A549 (cell line): ENCODE measurements at regions not wholly inside any gene's neighbourhood (a gene's known extent, or its start where the extent isn't known, plus 50 kb on each side); places are given as distances from the start of the nearest gene placed in this dataset.

Source experiments
- ATAC-seq, 2 experiments: fragments of 200-7000 bp in 1 of 2; fragments of >200 bp in 1 of 2; cut with Nextera tagmentation in 1 of 2; cut with Tn5 transposase in 1 of 2; 3 replicates each; pipeline versions ENCODE4 v1.8.0 to v1.9.1; 2018 to 2020; ENCODE audit warnings: mild to moderate bottlenecking in 1 of 2, moderate library complexity in 1 of 2
- CTCF ChIA-PET: fragments of 300-600 bp; sonication (Branson Sonifier 250); formaldehyde crosslinking; extraction: SDS; loops from one replicate; lab custom pipeline; 2021; ENCODE audit warnings: antibody characterized with exemption, inconsistent platforms; lab: Yijun Ruan, JAX
- POLR2A ChIA-PET: fragments of 350-600 bp; formaldehyde crosslinking; extraction: SDS; loops from one replicate; lab custom pipeline; 2021; ENCODE audit warnings: antibody characterized with exemption, inconsistent platforms; lab: Yijun Ruan, JAX
- DNase-seq, 2 experiments: peaks; one replicate each; pipeline versions ENCODE4 v3.0.0 to v3.0.0-alpha.2; 2011 to 2016; ENCODE audit warnings: low read depth in 1 of 2, low spot score in 1 of 2
- FAIRE-seq: peaks from 2 replicates; lab custom pipeline; 2011; peaks lifted over from hg19 to GRCh38; lab: Jason Lieb, UNC
- H3K27ac ChIP-seq, 2 experiments: fragments of >200 bp; sonication (Bioruptor Twin); formaldehyde crosslinking; 3 replicates each; pipeline ENCODE4 v1.5.1; 2016 to 2017
- H3K4me1 ChIP-seq: fragments of >200 bp; sonication (Bioruptor Twin); formaldehyde crosslinking; 3 replicates; pipeline ENCODE4 v1.6.1; 2016
- H3K4me2 ChIP-seq: fragments of >200 bp; sonication (Bioruptor Twin); formaldehyde crosslinking; 3 replicates; pipeline ENCODE4 v1.6.1; 2016
- H3K4me3 ChIP-seq: fragments of >200 bp; sonication (Bioruptor Twin); formaldehyde crosslinking; 3 replicates; pipeline ENCODE4 v1.5.1; 2016
- H3K9me3 ChIP-seq: fragments of >200 bp; sonication (Bioruptor Twin); formaldehyde crosslinking; 3 replicates; pipeline ENCODE4 v1.6.1; 2016
- CBX8 ChIP-seq: fragments of 200-600 bp; sonication (generic); IDR thresholded peaks from 2 replicates; pipeline ENCODE4 v1.6.1; 2016
- CHD4 ChIP-seq: fragments of 200-600 bp; sonication (generic); IDR thresholded peaks from 2 replicates; pipeline ENCODE4 v1.6.1; 2016; ENCODE audit warnings: antibody characterized with exemption, mild to moderate bottlenecking, borderline replicate concordance
- EHF ChIP-seq: fragments of 250-450 bp; sonication (Bioruptor Pico); IDR thresholded peaks from 2 replicates; pipeline ENCODE4 v1.5.0; 2020; ENCODE audit warnings: mild to moderate bottlenecking
- EP300 ChIP-seq, 2 experiments: fragments of >200 bp; sonication (Bioruptor Twin); formaldehyde crosslinking; IDR thresholded peaks; 2 replicates in 1 of 2; 3 replicates in 1 of 2; pipeline ENCODE4 v1.6.1; 2016 to 2017
- FOSB ChIP-seq: fragments of 250-450 bp; sonication (Bioruptor Pico); IDR thresholded peaks from 2 replicates; pipeline ENCODE4 v1.5.0; 2020; ENCODE audit warnings: mild to moderate bottlenecking, moderate library complexity
- HDAC2 ChIP-seq: fragments of 200-600 bp; sonication (generic); IDR thresholded peaks from 2 replicates; pipeline ENCODE4 v1.6.1; 2016
- HEYL ChIP-seq: fragments of 250-450 bp; sonication (Bioruptor Pico); IDR thresholded peaks from 2 replicates; pipeline ENCODE4 v1.8.0; 2021; ENCODE audit warnings: mild to moderate bottlenecking, moderate library complexity
- HOXA7 ChIP-seq: fragments of 250-450 bp; sonication (Bioruptor Pico); IDR thresholded peaks from 2 replicates; pipeline ENCODE4 v1.5.0; 2020; ENCODE audit warnings: mild to moderate bottlenecking, moderate library complexity
- JUN ChIP-seq, 2 experiments: fragments of >200 bp; sonication (Bioruptor Twin); formaldehyde crosslinking; IDR thresholded peaks; 2 replicates in 1 of 2; 3 replicates in 1 of 2; pipeline ENCODE4 v1.6.1; 2016 to 2017
- JUNB ChIP-seq: fragments of >200 bp; sonication (Bioruptor Twin); formaldehyde crosslinking; IDR thresholded peaks from 2 replicates; pipeline ENCODE4 v1.6.1; 2016
- NPAS2 ChIP-seq: fragments of 250-450 bp; sonication (Bioruptor Pico); IDR thresholded peaks from 2 replicates; pipeline ENCODE4 v1.8.0; 2022; ENCODE audit warnings: mild to moderate bottlenecking, moderate library complexity, borderline replicate concordance
- NR3C1 ChIP-seq: fragments of >200 bp; sonication (Bioruptor Twin); formaldehyde crosslinking; IDR thresholded peaks from 3 replicates; pipeline ENCODE4 v1.6.1; 2017
- POLR2A ChIP-seq: IDR thresholded peaks from 2 replicates; pipeline ENCODE4 v1.6.1; 2012; ENCODE audit warnings: mild to moderate bottlenecking, low read length
- POLR2AphosphoS2 ChIP-seq: conservative IDR thresholded peaks from 2 replicates; pipeline ENCODE4 v1.6.1; 2012; ENCODE audit warnings: low read length, improper control_type of control experiment, inconsistent platforms
- RAD21 ChIP-seq, 2 experiments: fragments of >200 bp in 1 of 2; sonication (Bioruptor Twin) in 1 of 2; formaldehyde crosslinking in 1 of 2; IDR thresholded peaks in 1 of 2; conservative IDR thresholded peaks in 1 of 2; 2 replicates in 1 of 2; 3 replicates in 1 of 2; pipeline ENCODE4 v1.6.1; 2012 to 2018; ENCODE audit warnings: inconsistent platforms in 1 of 2
- RFX5 ChIP-seq: fragments of 450-650 bp; IDR thresholded peaks from 2 replicates; pipeline ENCODE4 v1.7.1; 2014; ENCODE audit warnings: antibody characterized with exemption, mild to moderate bottlenecking, moderate library complexity
- SMC3 ChIP-seq: fragments of >200 bp; sonication (Bioruptor Twin); formaldehyde crosslinking; IDR thresholded peaks from 3 replicates; pipeline ENCODE4 v1.6.1; 2018; ENCODE audit warnings: inconsistent platforms
- TP53 ChIP-seq: fragments of 250-450 bp; sonication (Bioruptor Pico); IDR thresholded peaks from 2 replicates; pipeline ENCODE4 v1.5.0; 2021; ENCODE audit warnings: mild to moderate bottlenecking, moderate library complexity
- ZC3H11A ChIP-seq: fragments of 450-650 bp; IDR thresholded peaks from 2 replicates; pipeline ENCODE4 v1.6.1; 2014; ENCODE audit warnings: antibody characterized with exemption, mild to moderate bottlenecking
- WGBS: methylation state at CpG from one replicate; pipeline ENCODE4 v1.1.6; 2017; ENCODE audit errors: missing lambda C conversion rate; 5-methylcytosine and 5-hydroxymethylcytosine counted together
- TF ChIP-seq, protein P1 (sequence below): fragments of 200-600 bp; sonication (generic); IDR thresholded peaks from 2 replicates; pipeline ENCODE4 v1.6.1; 2016; ENCODE audit warnings: antibody characterized with exemption, mild to moderate bottlenecking, moderate library complexity
- TF ChIP-seq, protein P2 (sequence below): IDR thresholded peaks from 2 replicates; pipeline ENCODE4 v1.6.1; 2012; ENCODE audit warnings: low read depth, borderline replicate concordance
- TF ChIP-seq, protein P3 (sequence below): fragments of 450-650 bp; IDR thresholded peaks from 2 replicates; pipeline ENCODE4 v1.6.1; 2014; ENCODE audit warnings: antibody characterized with exemption
- TF ChIP-seq, protein P4 (sequence below): fragments of >200 bp; sonication (Bioruptor Twin); formaldehyde crosslinking; IDR thresholded peaks from 2 replicates; pipeline ENCODE4 v1.6.1; 2016
- TF ChIP-seq, protein P5 (sequence below): IDR thresholded peaks from 2 replicates; pipeline ENCODE4 v1.6.1; 2012
- TF ChIP-seq, protein P6 (sequence below): fragments of 150-350 bp; IDR thresholded peaks from 2 replicates; pipeline ENCODE4 v1.6.1; 2014; ENCODE audit warnings: low read depth, mild to moderate bottlenecking, low read length

DNA sequence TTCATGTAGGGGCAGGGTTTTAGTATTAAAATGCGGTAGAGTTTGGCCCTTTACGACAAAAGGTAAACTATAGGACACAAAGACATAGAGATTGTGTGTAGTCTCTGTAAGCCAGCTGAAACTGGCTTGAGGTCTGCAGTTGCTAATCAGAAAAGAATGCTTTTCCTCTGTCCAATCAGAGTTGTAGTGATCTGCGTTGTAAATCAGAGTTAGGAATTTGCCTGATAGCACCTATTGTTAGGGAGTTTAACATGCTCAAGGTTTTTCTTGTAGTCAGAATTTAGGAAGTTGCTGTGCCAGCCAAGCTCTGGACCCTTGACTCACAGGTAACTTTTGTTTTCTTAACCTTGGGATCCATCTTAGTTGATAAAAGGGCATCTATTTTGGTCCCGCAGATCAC, 61.2 kb upstream of the VTCN1 start:
- TF ChIP-seq ZC3H11A (no peak), FOSB (CRISPR knock-in tag) (no peak), EP300 (IDR thresholded peaks at IDR 0.05) (no peak), CBX8 (no peak), CHD4 (no peak), HDAC2 (no peak), HEYL (no peak), POLR2AphosphoS2 (no peak), RFX5 (no peak)
- POLR2A ChIA-PET = no interaction called here
- Histone ChIP-seq H3K4me3 (no peak overlapping the region), H3K4me1 (no peaks in the 10 kb centered on the region), H3K4me2 (no peak overlapping the region), H3K27ac (no peak overlapping the region), H3K9me3 (no peaks in the 10 kb centered on the region)
- DNase-seq (no peak), FAIRE-seq (no peak), ATAC-seq (no peak)
- CTCF ChIA-PET = interaction anchor here (0.9 to 2.0 kb wide), 2 partner anchors 13 to 150 kb away, joined by 3 to 5 read pairs; no protein-coding TSS in a partner anchor
- 82% methylated on average over 3 of the region's 4 CpGs for WGBS

DNA sequence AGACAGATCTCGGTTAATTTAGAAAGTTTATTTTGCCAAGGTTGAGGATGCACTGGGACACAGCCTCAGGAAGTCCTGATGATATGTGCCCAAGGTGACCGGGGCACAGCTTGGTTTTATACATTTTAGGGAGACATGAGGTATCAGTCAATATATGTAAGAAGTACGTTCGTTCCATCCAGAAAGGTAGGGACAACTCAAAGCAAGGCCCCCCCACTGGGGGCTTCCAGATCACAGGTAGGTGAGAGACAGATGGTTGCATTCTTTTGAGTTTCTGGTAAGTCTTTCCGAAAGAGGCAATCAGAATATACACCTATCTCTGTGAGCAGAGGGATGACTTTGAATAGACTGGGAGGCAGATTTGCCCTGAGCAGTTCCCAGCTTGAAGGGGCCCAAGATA, 60.4 kb upstream of the VTCN1 start:
- no peak overlapping the region for H3K4me3 ChIP-seq
- H3K4me1 ChIP-seq = no peaks in the 10 kb centered on the region
- ChIA-PET POLR2A (no interaction called here), CTCF (interaction anchor here (2.0 kb wide), 1 partner anchor 149 kb away, joined by 5 read pairs; no protein-coding TSS in a partner anchor)
- FAIRE-seq (no peak), ATAC-seq (no peak), DNase-seq (no peak)
- H3K4me2 ChIP-seq = no peak overlapping the region
- TF ChIP-seq TP53 (no peak), JUNB (no peak), POLR2A (no peak), RAD21 (conservative IDR thresholded peaks at IDR 0.05 in 1 of 2, IDR thresholded peaks at IDR 0.05 in 1 of 2) (no peak), HOXA7 (CRISPR knock-in tag) (no peak), CHD4 (no peak), EP300 (IDR thresholded peaks at IDR 0.05) (no peak), NR3C1 (no peak), EHF (no peak), SMC3 (no peak), JUN (IDR thresholded peaks at IDR 0.05) (no peak), NPAS2 (CRISPR knock-in tag) (no peak)
- TF ChIP-seq, protein P1, sequence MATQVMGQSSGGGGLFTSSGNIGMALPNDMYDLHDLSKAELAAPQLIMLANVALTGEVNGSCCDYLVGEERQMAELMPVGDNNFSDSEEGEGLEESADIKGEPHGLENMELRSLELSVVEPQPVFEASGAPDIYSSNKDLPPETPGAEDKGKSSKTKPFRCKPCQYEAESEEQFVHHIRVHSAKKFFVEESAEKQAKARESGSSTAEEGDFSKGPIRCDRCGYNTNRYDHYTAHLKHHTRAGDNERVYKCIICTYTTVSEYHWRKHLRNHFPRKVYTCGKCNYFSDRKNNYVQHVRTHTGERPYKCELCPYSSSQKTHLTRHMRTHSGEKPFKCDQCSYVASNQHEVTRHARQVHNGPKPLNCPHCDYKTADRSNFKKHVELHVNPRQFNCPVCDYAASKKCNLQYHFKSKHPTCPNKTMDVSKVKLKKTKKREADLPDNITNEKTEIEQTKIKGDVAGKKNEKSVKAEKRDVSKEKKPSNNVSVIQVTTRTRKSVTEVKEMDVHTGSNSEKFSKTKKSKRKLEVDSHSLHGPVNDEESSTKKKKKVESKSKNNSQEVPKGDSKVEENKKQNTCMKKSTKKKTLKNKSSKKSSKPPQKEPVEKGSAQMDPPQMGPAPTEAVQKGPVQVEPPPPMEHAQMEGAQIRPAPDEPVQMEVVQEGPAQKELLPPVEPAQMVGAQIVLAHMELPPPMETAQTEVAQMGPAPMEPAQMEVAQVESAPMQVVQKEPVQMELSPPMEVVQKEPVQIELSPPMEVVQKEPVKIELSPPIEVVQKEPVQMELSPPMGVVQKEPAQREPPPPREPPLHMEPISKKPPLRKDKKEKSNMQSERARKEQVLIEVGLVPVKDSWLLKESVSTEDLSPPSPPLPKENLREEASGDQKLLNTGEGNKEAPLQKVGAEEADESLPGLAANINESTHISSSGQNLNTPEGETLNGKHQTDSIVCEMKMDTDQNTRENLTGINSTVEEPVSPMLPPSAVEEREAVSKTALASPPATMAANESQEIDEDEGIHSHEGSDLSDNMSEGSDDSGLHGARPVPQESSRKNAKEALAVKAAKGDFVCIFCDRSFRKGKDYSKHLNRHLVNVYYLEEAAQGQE = no peak
- TF ChIP-seq, protein P2, sequence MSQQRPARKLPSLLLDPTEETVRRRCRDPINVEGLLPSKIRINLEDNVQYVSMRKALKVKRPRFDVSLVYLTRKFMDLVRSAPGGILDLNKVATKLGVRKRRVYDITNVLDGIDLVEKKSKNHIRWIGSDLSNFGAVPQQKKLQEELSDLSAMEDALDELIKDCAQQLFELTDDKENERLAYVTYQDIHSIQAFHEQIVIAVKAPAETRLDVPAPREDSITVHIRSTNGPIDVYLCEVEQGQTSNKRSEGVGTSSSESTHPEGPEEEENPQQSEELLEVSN = no peak
- TF ChIP-seq, protein P3, sequence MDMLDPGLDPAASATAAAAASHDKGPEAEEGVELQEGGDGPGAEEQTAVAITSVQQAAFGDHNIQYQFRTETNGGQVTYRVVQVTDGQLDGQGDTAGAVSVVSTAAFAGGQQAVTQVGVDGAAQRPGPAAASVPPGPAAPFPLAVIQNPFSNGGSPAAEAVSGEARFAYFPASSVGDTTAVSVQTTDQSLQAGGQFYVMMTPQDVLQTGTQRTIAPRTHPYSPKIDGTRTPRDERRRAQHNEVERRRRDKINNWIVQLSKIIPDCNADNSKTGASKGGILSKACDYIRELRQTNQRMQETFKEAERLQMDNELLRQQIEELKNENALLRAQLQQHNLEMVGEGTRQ = no peak
- TF ChIP-seq, protein P4, sequence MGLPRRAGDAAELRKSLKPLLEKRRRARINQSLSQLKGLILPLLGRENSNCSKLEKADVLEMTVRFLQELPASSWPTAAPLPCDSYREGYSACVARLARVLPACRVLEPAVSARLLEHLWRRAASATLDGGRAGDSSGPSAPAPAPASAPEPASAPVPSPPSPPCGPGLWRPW = no peak
- TF ChIP-seq, protein P5, sequence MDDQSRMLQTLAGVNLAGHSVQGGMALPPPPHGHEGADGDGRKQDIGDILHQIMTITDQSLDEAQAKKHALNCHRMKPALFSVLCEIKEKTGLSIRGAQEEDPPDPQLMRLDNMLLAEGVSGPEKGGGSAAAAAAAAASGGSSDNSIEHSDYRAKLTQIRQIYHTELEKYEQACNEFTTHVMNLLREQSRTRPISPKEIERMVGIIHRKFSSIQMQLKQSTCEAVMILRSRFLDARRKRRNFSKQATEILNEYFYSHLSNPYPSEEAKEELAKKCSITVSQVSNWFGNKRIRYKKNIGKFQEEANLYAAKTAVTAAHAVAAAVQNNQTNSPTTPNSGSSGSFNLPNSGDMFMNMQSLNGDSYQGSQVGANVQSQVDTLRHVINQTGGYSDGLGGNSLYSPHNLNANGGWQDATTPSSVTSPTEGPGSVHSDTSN = no peak
- TF ChIP-seq, protein P6, sequence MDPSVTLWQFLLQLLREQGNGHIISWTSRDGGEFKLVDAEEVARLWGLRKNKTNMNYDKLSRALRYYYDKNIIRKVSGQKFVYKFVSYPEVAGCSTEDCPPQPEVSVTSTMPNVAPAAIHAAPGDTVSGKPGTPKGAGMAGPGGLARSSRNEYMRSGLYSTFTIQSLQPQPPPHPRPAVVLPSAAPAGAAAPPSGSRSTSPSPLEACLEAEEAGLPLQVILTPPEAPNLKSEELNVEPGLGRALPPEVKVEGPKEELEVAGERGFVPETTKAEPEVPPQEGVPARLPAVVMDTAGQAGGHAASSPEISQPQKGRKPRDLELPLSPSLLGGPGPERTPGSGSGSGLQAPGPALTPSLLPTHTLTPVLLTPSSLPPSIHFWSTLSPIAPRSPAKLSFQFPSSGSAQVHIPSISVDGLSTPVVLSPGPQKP = no peak
- WGBS = 61% methylated on average over 5 of the region's 5 CpGs
- no peak overlapping the region for H3K27ac ChIP-seq
- no peaks in the 10 kb centered on the region for H3K9me3 ChIP-seq
